ENCODE measurements at regions not wholly inside any gene's neighbourhood (a gene's known extent, or its start where the extent isn't known, plus 50 kb on each side); places are given as distances from the start of the nearest gene placed in this dataset.
"Not testable (repeated sequence)": the region's sequence is repeated elsewhere in the genome, so short reads cannot be mapped to it uniquely, and the experiment has no call there.

GRCh38 chr12:131511803-131512561, 198.9 kb upstream of the SFSWAP start:
- no peaks in the 10 kb centered on the region for H3K4me1 ChIP-seq (ENCODE audit: low read depth)
- TF ChIP-seq CTCF (IDR thresholded peaks at IDR 0.05; ENCODE audit: low read depth, low read length), result no peak
- no peak for DNase-seq (ENCODE audit: low read depth in 1 of 2, low spot score in 1 of 2)

DNA sequence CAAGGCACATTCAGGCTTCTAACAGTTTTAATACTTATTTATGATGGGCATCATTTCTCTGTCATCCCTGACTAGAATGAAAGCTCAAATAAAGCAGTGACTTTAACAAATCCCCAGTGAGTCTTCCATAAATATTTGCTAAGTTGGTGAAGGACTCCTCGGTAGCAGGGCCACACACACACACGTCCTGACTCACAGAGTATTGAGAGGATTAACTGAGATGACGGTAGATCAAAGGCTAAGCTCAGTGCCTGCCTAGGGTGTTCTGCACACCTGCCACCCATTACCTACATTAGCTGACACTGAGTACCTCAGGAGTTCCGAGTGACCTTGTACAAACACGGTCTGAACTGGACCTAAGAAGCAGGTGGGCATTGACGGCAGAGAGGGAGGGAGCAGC, 197.3 kb upstream of the SFSWAP start:
- Histone ChIP-seq H3K4me3 (no peak overlapping the region), H3K27ac (no peak overlapping the region), H3K9me3 (ENCODE audit: low read depth) (no peaks in the 10 kb centered on the region), H3K27me3 (no peaks in the 10 kb centered on the region), H3K36me3 (no peaks in the 10 kb centered on the region), H3K4me1 (ENCODE audit: low read depth) (no peaks in the 10 kb centered on the region)
- no peak for TF ChIP-seq CTCF (IDR thresholded peaks at IDR 0.05; ENCODE audit: low read depth, low read length)
- DNase-seq (ENCODE audit: low read depth in 1 of 2, low spot score in 1 of 2), result no peak

More at GRCh38 chr12:131511803-131512561, 198.9 kb upstream of the SFSWAP start:
- Histone ChIP-seq H3K4me3 (no peak overlapping the region), H3K36me3 (no peaks in the 10 kb centered on the region), H3K27ac (no peak overlapping the region), H3K27me3 (no peaks in the 10 kb centered on the region), H3K9me3 (ENCODE audit: low read depth) (no peaks in the 10 kb centered on the region)

GRCh38 chr12:131520553-131520952, 190.3 kb upstream of the SFSWAP start:
- DNase-seq (ENCODE audit: low read depth in 1 of 2, low spot score in 1 of 2); H3K4me3 ChIP-seq; H3K27ac ChIP-seq; H3K36me3 ChIP-seq; H3K9me3 ChIP-seq (ENCODE audit: low read depth); H3K27me3 ChIP-seq; H3K4me1 ChIP-seq (ENCODE audit: low read depth): not testable (repeated sequence)

GRCh38 chr12:131521326-131521725, 189.6 kb upstream of the SFSWAP start:
- no peak for DNase-seq (ENCODE audit: low read depth in 1 of 2, low spot score in 1 of 2)
- H3K36me3 ChIP-seq, result no peaks in the 10 kb centered on the region
- no peak for TF ChIP-seq CTCF (IDR thresholded peaks at IDR 0.05; ENCODE audit: low read depth, low read length)
- no peaks in the 10 kb centered on the region for H3K27me3 ChIP-seq
- no peaks in the 10 kb centered on the region for H3K9me3 ChIP-seq (ENCODE audit: low read depth)
- no peaks in the 10 kb centered on the region for H3K4me1 ChIP-seq (ENCODE audit: low read depth)
- no peak overlapping the region for H3K4me3 ChIP-seq
- H3K27ac ChIP-seq, result no peak overlapping the region

DNA sequence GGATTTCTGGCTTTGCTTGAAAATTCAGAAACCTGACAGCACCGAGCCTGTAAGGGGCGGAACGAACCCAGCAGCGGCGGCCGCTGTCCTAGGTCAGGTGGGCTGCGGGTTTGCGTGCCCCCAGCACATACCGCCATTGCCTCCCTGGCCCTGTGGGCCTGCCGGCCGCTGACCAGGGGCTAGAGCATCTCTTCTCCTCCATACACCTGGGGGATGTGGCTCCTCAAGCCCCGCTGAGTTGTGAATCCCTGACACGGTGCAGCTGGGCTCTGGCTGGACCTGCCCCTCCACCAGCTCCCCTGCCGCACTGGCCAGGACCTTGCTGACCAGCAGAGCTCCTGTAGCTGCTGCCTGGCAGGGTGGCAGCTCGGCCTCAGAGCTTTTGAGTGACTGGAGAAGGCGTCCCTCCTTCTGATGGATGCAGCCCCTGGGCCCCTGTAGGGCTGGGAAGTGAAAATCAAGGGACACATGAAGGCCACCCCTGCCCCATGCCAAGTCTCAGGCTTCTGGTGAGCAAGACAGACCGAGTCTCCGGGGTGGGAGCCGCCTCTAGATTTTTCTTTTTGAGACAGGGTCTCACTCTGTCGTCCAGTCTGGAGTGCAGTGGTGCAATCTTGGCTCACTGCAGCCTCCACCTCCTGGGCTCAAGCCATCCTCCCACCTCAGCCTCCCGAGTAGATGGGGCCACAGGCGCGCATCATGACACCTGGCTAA, 184.9 kb upstream of the SFSWAP start:
- H3K4me3 ChIP-seq, result no peak overlapping the region
- DNase-seq (ENCODE audit: low read depth in 1 of 2, low spot score in 1 of 2), result no peak
- no peaks in the 10 kb centered on the region for H3K27me3 ChIP-seq
- no peak for TF ChIP-seq CTCF (IDR thresholded peaks at IDR 0.05; ENCODE audit: low read depth, low read length)
- H3K9me3 ChIP-seq (ENCODE audit: low read depth), result no peaks in the 10 kb centered on the region
- no peak overlapping the region for H3K27ac ChIP-seq
- no peaks in the 10 kb centered on the region for H3K36me3 ChIP-seq
- H3K4me1 ChIP-seq (ENCODE audit: low read depth), result no peaks in the 10 kb centered on the region

- Histone ChIP-seq H3K36me3 (no peaks in the 10 kb centered on the region), H3K4me3 (no peak overlapping the region), H3K27ac (no peak overlapping the region), H3K27me3 (no peaks in the 10 kb centered on the region), H3K4me1 (ENCODE audit: low read depth) (no peaks in the 10 kb centered on the region), H3K9me3 (ENCODE audit: low read depth) (no peaks in the 10 kb centered on the region)
- no peak for DNase-seq (ENCODE audit: low read depth in 1 of 2, low spot score in 1 of 2)
- no peak for TF ChIP-seq CTCF (IDR thresholded peaks at IDR 0.05; ENCODE audit: low read depth, low read length)
Measured at GRCh38 chr12:131527092-131527491, 183.8 kb upstream of the SFSWAP start.
